Amygdala (tissue), 56 donors: ENCODE measurements at regions not wholly inside any gene's neighbourhood (a gene's known extent, or its start where the extent isn't known, plus 50 kb on each side); places are given as distances from the start of the nearest gene placed in this dataset.

Experiments used
- DNase-seq, 56 donors: peaks; one replicate each; lab custom pipeline; 2025; lab: John Stamatoyannopoulos, UW

DNA sequence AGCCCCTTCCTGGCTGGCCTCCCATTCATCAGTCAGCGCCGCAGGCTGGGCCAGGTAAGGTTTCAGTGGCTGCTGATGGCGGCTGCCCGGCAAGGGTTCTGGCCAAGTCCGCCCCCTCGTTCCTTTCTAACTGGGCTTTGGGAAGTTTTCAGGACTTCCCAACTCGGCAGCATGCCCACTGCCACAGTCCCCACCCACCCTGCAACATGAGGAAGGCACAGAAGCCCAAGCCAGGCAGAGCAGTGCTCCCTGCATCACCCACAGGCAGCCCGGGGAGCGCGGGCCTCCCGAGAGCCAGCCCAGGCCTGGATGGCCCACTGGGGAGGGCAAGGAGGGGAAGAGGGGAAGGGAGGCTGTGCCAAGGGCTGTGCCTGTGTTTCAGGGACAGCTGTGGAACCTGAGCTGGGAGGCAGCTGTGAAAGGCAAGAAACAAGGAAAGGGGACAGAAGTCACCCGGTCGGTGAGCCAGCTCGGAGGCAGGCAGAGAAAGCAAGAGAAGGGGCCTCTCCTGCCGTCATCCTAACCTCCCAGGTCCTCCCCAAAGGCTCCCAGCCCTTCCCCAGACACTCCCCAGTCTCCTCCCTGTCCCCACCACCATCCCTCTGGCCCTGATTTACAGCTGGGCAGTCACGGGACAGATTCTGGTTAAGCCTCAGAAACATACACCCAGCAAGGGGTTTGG, 73.9 kb downstream of the CPN2 start:
- DNase-seq: peak in 6 of 56 donors; percentile 16 to 37 (median 32)

DNA sequence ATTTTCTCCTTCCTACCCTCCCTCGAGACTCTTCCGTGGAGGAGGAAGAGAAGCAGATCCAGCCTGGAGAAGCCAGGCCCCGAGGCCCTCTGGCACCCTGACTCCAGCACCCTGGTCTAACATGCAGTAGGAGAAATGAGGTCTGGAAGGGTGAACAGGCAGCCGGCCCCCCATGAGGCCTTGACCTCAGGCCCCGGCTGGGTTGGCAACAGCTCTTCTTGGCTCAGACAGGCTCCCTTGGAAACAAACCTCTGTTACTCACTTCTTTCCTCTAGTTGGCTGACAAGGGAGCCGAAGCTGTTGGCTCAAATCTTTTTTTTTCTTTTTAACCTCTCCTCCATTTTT, 73.4 kb downstream of the CPN2 start:
- peak in 16 of 56 donors; percentile 12 to 50 (median 21) for DNase-seq

DNA sequence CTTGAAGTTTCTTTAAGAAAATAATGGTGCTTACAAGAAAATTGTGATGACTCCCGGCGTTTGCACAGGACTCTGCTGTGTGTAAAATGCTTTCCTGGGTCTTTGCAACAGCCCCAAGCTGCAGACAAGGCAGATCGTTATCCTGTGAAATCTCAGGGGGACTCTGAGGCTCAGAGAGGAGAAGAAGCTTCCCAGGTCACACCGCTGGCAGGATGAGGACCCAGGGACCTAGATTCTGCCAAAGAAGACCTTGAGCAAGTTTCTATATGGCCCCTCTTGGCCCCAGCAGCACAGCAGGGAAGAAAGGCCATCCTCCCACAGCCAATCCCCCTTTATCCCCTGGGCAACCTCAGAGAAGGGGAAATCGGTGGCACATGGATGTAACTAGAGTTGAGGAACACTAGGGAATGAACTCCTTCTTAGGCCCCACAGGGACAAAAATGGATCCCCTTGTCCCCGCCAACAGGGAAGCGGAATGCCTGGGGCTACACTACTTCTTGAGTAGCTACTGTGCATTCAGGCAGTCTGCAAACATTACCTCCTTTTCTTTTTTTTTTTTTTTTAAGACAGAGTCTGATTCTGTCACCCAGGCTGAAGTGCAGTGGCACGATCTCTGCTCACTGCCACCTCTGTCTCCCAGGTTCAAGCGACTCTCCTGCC, 72.8 kb downstream of the CPN2 start:
- DNase-seq: no peak

DNA sequence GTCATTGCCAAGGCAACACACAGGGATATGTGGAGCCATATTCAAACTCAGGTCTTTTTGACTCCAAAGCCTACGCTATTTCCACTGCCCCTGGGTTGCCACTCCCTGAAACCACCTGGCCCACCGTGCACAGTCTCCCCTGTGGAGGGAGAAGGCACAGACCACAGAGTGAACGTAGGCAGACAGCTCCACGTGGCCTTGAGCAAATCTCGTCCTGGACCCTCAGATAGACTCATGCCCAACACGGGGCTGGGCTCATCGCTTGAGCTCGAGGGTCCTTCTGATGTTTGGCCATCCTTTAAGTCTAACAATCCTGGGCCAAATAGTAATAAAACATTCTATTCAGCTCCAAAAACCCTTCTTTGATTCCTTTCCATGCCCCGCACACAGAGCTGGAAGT, 72.0 kb downstream of the CPN2 start:
- DNase-seq: no peak

DNA sequence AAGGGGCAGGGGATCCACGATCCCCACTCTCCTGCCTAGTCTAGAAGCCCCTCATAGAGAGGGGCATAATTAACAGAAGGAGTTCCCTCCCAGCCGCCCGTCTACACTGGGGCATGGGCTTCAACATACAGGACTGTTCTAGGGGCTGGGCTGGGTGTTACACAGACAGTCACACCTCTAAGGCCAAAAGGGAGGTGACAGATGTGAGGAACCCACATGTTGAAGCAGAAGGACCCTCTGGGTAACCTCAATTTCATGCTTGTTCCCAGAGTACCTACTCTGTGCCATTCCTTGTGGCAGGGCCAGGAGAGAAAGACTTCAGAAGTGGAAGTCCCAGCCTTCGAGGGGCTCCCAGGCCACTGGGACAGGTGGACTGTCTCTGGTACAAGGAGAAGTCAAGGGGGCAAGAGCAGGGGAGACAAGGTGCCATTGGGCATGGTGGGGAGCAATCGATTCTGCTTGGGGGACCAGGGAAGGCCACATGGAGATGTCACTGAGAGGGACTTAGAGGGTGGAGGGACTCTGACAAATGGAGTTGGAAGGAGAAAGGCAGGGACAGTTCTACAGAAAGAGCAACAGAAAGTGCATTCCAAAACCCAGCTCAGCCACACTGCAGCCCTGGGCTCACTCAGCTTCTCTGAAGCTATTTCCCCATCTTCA, 71.3 kb downstream of the CPN2 start:
- DNase-seq: no peak

DNA sequence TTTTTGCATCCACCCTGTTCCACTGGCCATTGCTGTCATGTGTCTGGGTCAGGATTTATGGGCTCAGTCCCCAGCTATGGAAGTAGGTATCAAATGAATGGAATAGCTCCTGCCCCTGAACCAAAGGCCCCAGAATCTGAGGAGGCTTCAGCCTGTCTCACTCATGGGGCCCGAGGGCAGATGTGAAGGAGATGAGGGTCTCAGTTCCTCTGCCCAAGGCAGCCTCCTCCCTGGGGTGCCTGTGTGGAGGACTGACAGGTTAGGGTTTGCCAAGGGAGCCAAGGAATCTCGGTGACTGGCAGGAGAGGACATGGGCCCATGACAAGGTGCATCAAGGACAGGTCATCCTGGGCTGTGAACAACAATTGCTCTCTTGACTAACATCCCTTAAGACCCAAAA, 70.4 kb downstream of the CPN2 start:
- no peak for DNase-seq

DNA sequence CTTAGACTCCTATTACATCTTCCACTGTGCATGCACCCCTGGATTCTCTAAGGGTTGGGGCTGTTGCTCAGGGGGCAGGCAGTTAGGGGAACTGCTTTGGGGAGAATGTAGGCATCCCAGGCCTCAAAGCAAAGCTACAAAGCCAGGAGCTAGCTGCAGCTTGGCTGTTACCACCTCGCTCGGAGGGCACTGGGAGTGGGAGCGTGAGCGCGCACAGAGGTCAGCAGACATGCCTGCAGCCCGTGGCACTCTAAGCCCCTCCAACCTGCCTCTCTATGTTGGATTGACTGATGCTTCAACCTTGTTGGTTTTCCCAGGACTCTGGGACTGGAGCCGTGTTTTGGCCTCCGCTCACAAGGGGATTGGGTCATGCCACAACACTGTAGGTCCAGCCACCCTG, 69.8 kb downstream of the CPN2 start:
- DNase-seq: no peak

DNA sequence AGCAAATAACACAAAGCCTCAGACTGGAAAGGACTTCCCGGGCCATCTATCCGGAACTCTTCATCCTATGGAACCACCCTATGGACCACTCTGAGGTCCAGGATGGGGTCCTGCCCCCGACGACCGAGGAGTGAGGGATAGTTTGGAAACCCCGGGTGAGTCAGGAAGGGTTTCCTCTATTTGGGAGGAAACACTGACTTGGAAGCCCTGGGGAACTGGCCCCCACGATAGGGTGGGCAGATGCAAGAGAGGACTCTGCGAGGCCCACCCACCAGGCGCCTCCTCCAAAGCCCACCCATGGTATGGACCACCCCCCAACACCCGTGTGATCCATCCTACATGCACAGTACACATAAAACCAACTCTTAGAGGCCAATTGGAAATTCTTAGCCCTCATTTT, 69.4 kb downstream of the CPN2 start:
- DNase-seq: no peak

DNA sequence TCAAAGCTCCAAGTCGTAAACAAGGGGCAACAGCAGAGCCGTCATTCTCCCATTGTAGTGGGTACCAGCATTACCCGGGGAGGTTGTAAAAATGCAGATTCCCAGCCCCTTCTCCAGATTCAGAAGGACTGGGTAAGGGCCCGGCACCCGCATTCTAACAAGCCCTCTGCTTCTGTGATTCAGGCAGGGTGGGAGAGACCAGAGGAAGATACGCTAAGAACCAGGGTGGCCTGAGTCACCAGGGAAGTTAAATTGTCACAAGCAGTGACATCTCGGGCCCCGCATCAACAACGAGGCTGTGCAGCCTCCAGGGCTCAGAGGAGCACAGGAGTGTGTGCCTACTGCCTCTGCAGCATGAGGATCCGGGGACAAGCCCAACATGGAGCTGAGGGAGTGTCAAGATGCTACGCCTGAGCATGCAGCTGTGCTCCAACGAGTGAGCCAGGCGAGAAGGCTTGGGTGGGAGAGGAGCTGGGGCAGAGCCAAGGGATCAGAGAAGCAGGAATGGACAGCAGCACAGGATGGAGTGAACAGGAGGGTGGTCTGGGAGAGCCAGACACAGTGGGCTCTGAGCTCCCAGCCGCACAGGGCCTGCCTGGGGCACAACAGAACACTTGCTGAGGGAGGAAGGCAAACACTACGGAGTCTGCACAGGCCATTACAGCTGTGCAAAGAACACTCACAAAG, 68.5 kb downstream of the CPN2 start:
- DNase-seq: no peak

DNA sequence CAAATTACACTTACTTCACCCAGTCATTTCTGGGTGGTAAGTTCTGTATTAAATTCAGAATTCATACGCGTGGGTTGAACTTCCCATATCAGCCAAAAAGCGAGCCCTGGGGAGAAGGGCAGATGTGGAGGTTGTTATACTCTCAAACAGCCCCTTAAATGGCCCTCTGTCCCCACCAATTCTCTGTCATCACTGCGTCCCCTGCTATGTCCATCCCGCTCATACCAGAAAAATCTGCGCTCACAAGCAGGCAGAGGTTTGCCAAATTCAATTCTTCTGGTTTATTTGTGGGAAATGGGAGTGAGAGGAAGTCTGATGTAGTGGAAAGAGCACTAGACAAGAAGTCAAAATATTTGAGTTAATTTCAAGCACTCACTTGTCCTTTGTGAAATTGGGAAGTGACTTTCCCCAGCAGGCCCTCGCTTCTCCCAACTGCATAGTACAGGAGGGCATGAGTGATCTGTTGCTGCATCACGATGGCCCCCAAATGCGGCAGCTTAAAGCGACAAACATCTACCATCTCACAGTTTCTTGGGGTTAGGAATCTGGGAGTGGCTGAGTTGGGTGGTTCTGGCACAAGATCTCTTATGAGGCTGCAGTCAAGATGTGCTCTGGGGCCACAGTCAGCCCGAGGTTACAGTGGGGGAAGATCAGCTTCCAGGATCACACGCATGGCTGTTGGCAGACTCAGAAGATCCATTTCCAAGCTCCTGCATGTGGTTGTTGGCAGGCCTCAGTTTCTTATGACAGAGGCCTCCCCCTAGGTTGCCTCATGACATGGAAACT, 67.7 kb downstream of the CPN2 start:
- no peak for DNase-seq

DNA sequence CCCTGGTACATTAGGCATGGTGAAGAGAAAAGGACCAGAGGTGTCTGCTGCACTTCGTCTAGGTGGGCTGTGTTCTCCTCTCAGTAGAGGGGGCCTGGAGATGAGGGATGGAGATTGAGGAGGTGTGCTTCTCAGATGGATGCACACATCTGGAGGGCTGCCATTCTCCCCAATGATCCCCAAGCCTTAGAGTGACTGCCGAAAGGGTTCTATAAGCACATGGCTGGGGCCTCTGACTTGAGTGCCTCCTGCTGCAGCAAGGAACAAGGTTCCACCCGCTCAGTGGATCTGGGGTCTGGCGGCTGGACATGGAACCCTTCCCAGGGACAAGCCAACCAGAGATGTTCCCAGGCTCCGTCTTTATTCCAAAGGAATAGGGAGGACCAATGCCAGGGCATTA, 66.8 kb downstream of the CPN2 start:
- no peak for DNase-seq

DNA sequence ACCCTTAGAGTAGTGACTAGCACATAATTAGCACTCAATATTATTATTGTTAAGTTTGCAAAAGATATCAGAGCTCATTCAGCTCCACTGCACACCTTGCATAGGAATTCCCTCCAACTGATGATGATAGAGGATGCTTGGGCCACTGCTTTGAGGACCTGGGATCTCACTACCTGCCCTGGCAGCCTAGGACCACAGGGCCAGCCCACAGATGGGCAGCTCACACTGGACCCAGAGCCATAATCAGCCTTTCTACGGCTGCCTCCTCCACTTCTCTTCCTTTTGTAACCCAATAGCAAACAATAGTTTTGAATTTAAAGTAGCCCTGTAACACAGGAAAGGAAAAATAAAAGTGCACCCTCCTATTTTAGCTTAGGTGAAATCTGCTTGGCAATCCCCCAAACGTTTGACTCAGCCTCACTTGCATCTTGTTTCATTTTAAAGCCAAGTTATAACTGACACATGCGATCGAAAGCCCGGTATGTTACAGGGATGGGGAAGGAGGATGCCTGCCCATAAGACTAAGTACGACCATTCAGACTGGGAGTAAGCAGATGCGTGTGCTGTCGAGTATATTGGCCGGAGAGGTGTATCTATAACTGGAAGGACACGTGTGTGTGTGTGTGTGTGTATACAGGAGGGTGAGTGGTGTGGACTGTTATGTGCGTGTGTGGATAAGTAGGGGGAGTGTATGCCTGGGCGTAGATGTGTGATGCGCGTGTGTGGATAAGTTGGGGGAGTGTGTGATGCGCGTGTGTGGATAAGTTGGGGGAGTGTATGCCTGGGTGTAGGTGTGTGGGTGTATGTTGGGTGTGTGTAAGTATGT, 65.9 kb downstream of the CPN2 start:
- no peak for DNase-seq

DNA sequence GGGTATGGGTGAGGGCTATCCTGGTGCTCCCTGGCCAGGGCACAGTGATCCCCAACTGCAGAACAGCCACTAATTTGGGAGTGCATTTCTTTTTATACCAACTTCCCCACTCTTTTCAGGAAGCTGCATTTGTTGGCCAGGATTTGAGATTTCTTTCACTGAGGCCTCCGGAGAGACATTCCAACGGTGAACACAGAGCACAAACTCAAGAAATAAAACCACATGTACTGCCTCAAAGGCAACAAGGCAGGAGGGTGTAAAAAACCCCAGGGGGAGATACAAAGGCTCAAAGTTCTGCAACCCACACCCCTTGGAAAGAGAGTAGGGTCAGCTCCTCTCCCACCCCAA, 65.3 kb downstream of the CPN2 start:
- no peak for DNase-seq

DNA sequence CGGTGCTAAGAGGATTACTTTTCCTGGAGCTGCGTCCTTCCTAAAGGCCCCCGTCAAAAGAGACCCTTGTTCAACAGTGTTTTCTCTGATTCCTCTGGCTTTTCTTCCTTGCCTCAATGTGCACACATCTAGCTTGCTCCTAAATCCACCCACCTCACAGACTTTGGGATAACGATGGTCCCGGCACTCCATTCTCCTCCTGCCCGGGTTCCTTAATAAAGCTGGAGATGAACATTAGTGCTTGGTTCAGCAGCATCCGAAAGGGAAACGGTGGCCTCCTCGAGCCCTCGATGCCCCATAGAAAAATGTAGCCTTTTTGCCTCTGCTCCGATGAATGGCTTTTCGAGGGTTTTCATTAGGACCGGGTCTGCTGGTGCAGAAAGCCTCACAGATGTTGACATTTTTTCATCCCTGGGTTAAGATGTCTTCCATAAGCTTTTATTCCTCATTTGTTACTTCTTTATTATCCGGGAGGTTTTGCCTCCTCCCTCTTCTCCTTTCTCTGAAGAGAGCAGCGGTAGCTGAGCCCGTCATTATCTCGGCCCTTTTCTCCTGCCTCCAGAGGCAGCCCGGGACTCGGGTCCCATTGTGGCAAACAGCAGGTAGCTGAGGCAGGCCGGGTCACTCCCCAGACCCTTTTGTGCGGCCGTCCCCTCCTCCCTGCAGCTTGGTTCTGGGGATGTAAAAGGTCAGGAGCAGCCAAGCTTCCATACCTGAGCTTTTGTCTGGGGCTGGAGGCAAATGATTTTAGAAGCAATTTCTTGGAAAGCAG, 64.6 kb downstream of the CPN2 start:
- no peak for DNase-seq

DNA sequence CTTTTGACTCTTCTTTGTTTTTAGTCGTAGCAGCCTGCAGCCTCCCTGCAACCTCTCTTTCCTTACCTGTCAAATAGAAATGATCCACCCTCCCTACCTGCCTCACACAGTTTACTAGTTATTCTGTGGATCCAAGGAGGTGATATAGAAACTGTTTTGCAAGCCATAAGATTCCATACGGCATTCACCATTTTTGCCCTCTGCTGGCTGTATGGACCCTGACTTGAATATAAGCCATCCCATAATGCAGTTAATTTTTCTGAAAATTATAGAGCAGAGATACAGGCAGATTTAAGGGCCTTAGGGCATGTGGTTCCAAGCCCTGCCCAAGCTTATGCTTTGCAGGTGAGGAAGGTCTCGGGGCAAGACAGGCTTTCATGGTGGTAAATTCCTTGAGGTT, 63.8 kb downstream of the CPN2 start:
- DNase-seq: no peak

DNA sequence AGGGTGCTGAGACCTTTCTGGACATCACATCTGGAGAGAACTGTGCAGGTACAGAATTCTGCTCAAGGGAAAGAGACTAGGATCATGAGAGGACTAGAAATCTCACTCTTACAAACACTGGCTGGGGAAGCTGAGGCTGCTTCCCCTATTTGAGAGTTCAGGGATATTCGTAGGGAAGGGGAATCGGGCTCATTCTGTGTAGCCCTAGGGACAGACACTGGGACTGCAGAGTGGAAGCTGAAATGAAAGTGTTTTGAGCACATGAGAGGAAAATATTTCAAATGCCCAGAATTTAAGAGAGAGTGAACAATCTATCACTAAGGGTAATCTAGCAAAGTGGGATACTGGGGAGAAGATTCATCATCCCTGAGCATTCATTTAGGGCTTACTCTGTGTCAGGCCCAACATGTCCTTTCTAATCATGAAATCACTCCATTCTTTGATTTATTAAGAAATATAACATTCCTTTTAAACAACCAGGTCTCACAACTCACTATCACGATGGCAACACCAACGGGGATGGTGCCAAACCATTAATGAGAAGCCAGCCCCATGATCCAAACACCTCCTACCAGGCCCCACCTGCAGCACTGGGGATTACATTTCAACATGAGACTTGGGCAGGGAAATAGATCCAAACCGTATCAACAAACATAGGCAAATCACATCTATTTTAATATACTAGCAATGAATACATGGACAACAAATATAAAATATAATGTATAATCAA, 63.0 kb downstream of the CPN2 start:
- no peak for DNase-seq
